Motor neuron (in vitro differentiated cells): ENCODE measurements at regions not wholly inside any gene's neighbourhood (a gene's known extent, or its start where the extent isn't known, plus 50 kb on each side); places are given as distances from the start of the nearest gene placed in this dataset.
"Not testable (repeated sequence)": the region's sequence is repeated elsewhere in the genome, so short reads cannot be mapped to it uniquely, and the experiment has no call there.

Experiments
- ATAC-seq, 8 experiments: fragments of 200-7000 bp; cut with Tn5 transposase; replicated peaks in 6 of 8; 2 replicates each; pipeline ENCODE4 v1.8.0; 2021; ENCODE audit warnings: mild to moderate bottlenecking in 8 of 8, moderate library complexity in 8 of 8
- H3K27ac ChIP-seq, 2 donors: fragments of 250-450 bp; sonication (Bioruptor Pico); 2 replicates each; pipeline ENCODE4 v1.9.0; 2021; ENCODE audit warnings: antibody characterized with exemption in 2 of 2, mild to moderate bottlenecking in 2 of 2, moderate library complexity in 1 of 2
- H3K4me1 ChIP-seq, 2 donors: fragments of 250-450 bp; sonication (Bioruptor Pico); replicated peaks in 1 of 2; 2 replicates each; pipeline ENCODE4 v1.6.1; 2021; ENCODE audit warnings: antibody characterized with exemption in 2 of 2, mild to moderate bottlenecking in 2 of 2, moderate library complexity in 1 of 2
- H3K4me3 ChIP-seq, 5 donors: fragments of 250-450 bp; sonication (Bioruptor Pico); 2 replicates each; pipeline ENCODE4 v1.9.0; 2021; ENCODE audit warnings: antibody characterized with exemption in 5 of 5, mild to moderate bottlenecking in 5 of 5, moderate library complexity in 4 of 5
- WGBS, 10 experiments: fragments of 450-650 bp; shearing (Covaris generic); methylation state at CpG; one replicate each; pipeline ENCODE4 v1.0.0; 2022; 5-methylcytosine and 5-hydroxymethylcytosine counted together
- in situ Hi-C, 9 experiments: fragments of 400-800 bp; cut with MboI; loops; one replicate each; pipeline ENCODE4 v1.15.0; 2021; ENCODE audit warnings: low sequenced_read_pairs in 9 of 9, low pct_unique_long_range_greater_than_20kb in 2 of 9; ENCODE audit not compliant: unreplicated experiment in 9 of 9

- H3K27ac ChIP-seq: no peak overlapping the region
- WGBS, 10 experiments: 2 to 93% (median 70%) methylated on average over 3 to 5 of the region's 5 CpGs
- no peak overlapping the region for H3K4me3 ChIP-seq
- no peak for ATAC-seq
- in situ Hi-C loops: no loop called here
- no peaks in the 10 kb centered on the region for H3K4me1 ChIP-seq
Observed at GRCh38 chr1:104630567-104631149, 881.0 kb downstream of the AMY1C start.

GRCh38 chr1:104636581-104636980 lies 886.9 kb downstream of the AMY1C start:
- Histone ChIP-seq H3K27ac (no peak overlapping the region), H3K4me3 (no peak overlapping the region), H3K4me1 (no peaks in the 10 kb centered on the region)
- ATAC-seq: peak in 4 of 8 experiments; percentile 21 to 31 (median 26)
- in situ Hi-C loops: no loop called here

GRCh38 chr1:104646233-104646632 lies 896.5 kb downstream of the AMY1C start:
- Histone ChIP-seq H3K4me1 (peaks cover 0 to 22% of the 10 kb centered on the region in 2 donors), H3K27ac (no peak overlapping the region), H3K4me3 (no peak overlapping the region)
- in situ Hi-C loops: no loop called here
- no peak for ATAC-seq

GRCh38 chr1:104648269-104648691 lies 898.6 kb downstream of the AMY1C start:
- ATAC-seq: peak in 6 of 8 experiments; percentile 69 to 98 (median 98)
- in situ Hi-C loops: no loop called here
- Histone ChIP-seq H3K27ac (no peak overlapping the region), H3K4me1 (peaks cover 0 to 22% of the 10 kb centered on the region in 2 donors), H3K4me3 (no peak overlapping the region)
- WGBS, 10 experiments: 0 to 17% (median 0%) methylated on average over 1 of the region's 1 CpG; no CpG with 5 or more reads in 3 of the 10 experiments

GRCh38 chr1:104664374-104664773 lies 914.7 kb downstream of the AMY1C start:
- ATAC-seq, in situ Hi-C loops: not testable (repeated sequence)
- 34 to 100% (median 100%) methylated on average over 5 to 10 of the region's 24 CpGs; no CpG with 5 or more reads in 7 of the 10 experiments for WGBS, 10 experiments

GRCh38 chr1:104665300-104665699 lies 915.6 kb downstream of the AMY1C start:
- H3K4me1 ChIP-seq: peaks cover 0 to 2% of the 10 kb centered on the region in 2 donors
- ATAC-seq: no peak
- H3K27ac ChIP-seq: no peak overlapping the region
- H3K4me3 ChIP-seq: no peak overlapping the region
- in situ Hi-C loops: no loop called here

More at GRCh38 chr1:104664374-104664773, 914.7 kb downstream of the AMY1C start:
- not testable (repeated sequence) for H3K4me1 ChIP-seq, H3K27ac ChIP-seq
- H3K4me3 ChIP-seq: peak overlapping the region in 1 of 5 donors; percentile 14

- WGBS, 10 experiments: 0 to 75% (median 38%) methylated on average over 4 to 12 of the region's 12 CpGs; no CpG with 5 or more reads in 2 of the 10 experiments
- no peak overlapping the region for H3K27ac ChIP-seq
- ATAC-seq: peak in 2 of 8 experiments; percentile 30 to 31
- H3K4me3 ChIP-seq: no peak overlapping the region
- no peaks in the 10 kb centered on the region for H3K4me1 ChIP-seq
- in situ Hi-C loops: no loop called here
Observed at GRCh38 chr1:104671684-104672353, 922.1 kb downstream of the AMY1C start.

- no peaks in the 10 kb centered on the region for H3K4me1 ChIP-seq
- in situ Hi-C loops: no loop called here
- ATAC-seq: no peak
- no peak overlapping the region for H3K4me3 ChIP-seq
- no peak overlapping the region for H3K27ac ChIP-seq
- WGBS, 10 experiments: 0 to 100% (median 80%) methylated on average over 1 of the region's 1 CpG; no CpG with 5 or more reads in 1 of the 10 experiments
Observed at GRCh38 chr1:104699433-104699832, 949.7 kb downstream of the AMY1C start.

- peak in 3 of 8 experiments; percentile 49 to 54 (median 51) for ATAC-seq
- in situ Hi-C loops: no loop called here
- Histone ChIP-seq H3K27ac (no peak overlapping the region), H3K4me1 (no peaks in the 10 kb centered on the region), H3K4me3 (no peak overlapping the region)
- WGBS, 10 experiments: 13 to 100% (median 55%) methylated on average over 1 to 2 of the region's 2 CpGs
Observed at GRCh38 chr1:104702731-104703130, 953.0 kb downstream of the AMY1C start.

GRCh38 chr1:104706631-104707147 lies 957.0 kb downstream of the AMY1C start:
- in situ Hi-C loops: no loop called here
- 44 to 96% (median 86%) methylated on average over 3 to 9 of the region's 9 CpGs for WGBS, 10 experiments
- no peaks in the 10 kb centered on the region for H3K4me1 ChIP-seq
- H3K4me3 ChIP-seq: no peak overlapping the region
- ATAC-seq: no peak
- H3K27ac ChIP-seq: no peak overlapping the region

GRCh38 chr1:104718752-104719151 lies 969.1 kb downstream of the AMY1C start:
- Histone ChIP-seq H3K4me3 (no peak overlapping the region), H3K27ac (no peak overlapping the region), H3K4me1 (no peaks in the 10 kb centered on the region)
- no peak for ATAC-seq
- in situ Hi-C loops: no loop called here
- WGBS, 10 experiments: 0 to 95% (median 83%) methylated on average over 1 of the region's 1 CpG; no CpG with 5 or more reads in 1 of the 10 experiments

GRCh38 chr1:104720741-104721140 lies 971.0 kb downstream of the AMY1C start:
- 30 to 99% (median 95%) methylated on average over 4 to 5 of the region's 5 CpGs for WGBS, 10 experiments
- ATAC-seq: peak in 2 of 8 experiments; percentile 57 to 99
- H3K4me1 ChIP-seq: no peaks in the 10 kb centered on the region
- H3K4me3 ChIP-seq: no peak overlapping the region
- H3K27ac ChIP-seq: no peak overlapping the region
- in situ Hi-C loops: no loop called here

GRCh38 chr1:104726917-104727316 lies 977.2 kb downstream of the AMY1C start:
- in situ Hi-C loops: no loop called here
- Histone ChIP-seq H3K4me1 (no peaks in the 10 kb centered on the region), H3K27ac (no peak overlapping the region), H3K4me3 (no peak overlapping the region)
- 0 to 100% (median 75%) methylated on average over 1 of the region's 1 CpG; no CpG with 5 or more reads in 1 of the 10 experiments for WGBS, 10 experiments
- ATAC-seq: peak in 1 of 8 experiments; percentile 54
